Activated CD4-positive, alpha-beta T cell treated with anti-CD3 and anti-CD28 coated beads for 24 hours (primary cell): ENCODE measurements at regions not wholly inside any gene's neighbourhood (a gene's known extent, or its start where the extent isn't known, plus 50 kb on each side); places are given as distances from the start of the nearest gene placed in this dataset.

ENCODE experiments used
- DNase-seq, 2 donors: peaks; one replicate each; pipeline ENCODE4 v3.0.0-alpha.2; 2020; ENCODE audit warnings: low read depth in 2 of 2

DNA sequence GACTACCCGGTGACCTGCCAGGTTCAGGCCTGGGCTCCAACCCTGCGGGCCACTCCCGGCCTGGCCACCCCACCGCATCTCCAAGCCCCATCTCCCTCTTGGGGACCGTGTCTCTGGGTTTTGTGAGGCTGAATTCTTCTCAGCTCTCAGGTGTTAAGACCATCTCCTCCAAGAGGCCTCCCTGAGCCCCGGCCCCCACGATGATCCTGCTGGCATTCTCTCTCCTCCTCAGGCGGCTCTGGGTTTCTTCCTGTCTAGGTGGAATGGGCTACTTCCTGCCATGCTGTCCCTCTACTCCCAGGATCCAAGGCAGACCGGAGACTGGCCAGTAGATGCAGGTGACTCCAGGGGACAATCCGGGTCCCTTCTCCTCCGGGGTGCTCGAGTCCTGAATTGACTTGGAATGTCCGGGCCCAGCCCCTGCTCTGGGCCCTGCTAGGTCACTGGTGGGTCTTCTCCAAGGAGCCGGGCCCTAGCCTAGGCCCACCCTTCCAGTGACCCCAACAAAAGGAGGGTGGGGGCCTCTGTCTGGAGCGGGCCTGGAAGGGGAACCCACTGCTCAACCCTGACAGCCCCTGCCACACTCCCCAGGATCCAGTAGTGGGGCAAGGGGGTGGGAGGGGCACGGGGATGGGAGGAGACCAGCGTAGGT, 219.8 kb downstream of the C9orf50 start:
- no peak for DNase-seq

DNA sequence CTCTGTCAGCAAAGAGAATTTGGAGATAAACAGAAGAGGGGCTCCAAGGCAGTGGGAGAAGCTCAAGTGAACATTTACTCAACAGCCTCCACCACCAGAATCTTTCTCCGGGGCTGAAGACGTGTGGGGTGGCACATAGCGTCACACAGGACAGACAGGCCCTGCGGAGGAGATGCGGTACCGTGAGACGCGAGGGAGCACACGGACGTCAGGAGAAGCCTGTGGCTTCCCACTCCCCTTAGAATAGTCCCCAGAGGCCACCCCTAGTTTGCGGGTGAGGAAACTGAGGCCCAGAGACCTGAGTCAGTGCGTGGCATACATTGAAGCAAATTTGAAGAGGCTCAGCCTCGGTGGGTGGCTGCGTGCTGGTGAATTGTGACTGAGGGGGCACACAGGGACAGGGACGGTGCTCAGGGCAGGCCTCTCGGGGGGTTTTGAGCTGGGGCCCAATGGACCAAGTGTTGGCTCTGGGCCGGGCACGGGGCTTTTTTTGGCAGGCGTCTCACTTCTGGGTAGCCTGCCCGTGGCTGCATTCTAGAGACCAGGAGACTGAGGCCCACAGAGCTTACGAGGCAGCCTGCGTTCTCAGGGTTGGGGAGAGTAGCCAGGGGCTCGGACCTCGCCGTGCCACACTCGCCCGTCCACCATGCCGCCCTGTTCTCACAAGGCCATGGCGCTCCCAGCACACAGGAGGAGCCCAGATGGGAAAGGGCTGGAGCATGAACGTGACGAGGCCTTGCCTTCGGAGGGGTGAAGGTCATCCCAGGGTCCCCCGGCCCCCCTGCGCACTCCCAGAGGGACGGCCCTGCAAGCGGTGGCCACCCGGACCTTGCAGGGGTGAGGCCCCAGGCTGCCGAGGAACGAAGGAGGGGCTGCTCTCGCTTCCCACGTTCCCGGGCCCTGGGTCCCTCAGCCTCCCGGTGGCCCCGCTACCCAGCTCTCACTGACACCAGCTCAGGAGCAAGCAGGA, 220.6 kb downstream of the C9orf50 start:
- DNase-seq = no peak

DNA sequence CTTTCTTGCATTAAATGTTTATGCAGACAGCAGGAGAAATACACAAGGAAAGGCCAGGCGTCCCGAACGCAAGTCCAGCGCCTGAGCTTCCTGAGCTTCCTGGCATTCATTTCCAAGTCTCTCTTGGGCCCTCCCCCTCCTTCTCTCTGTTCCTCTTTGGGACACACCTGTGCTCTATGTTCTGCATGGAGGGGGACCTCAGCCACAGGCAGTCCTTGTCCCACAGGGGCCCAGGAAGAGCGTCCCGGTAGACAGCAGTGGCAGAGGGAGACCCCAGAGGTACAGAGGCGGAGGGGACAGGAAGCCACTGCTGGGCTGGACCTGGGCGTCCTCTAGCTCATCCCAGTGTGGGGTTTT, 221.3 kb downstream of the C9orf50 start:
- no peak for DNase-seq

DNA sequence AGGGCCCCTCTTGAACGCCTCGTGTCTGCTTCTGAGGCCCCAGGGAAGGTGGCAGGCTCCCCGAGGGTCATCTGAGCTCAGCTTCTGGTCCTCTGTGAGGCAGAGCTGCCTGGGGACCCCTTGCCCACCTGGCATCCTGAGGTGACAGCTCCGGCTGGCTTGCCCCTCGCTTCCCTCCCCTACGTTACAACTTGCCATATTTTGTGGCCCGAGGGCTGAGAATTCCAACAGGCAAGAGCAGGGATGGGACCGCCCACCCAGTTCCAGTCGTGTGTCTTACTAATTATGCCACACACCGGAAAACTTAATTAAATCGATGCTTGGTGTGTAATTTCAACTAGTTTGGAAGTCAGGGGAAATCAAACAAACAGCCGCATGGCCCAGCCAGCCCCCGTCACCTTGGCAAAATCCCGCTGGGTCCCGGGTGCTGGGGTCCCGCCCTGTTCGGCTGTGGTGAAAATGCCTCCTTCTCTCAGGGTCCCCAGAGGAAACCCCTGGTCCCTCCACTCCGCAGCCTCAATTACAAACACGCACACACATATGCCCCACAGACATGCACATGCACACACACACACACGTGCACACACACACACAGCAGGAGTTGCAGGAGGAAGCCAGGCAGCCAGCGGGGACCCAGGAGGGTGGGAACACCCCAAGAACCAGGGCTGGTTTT, 221.0 kb upstream of the IER5L start:
- DNase-seq = no peak

DNA sequence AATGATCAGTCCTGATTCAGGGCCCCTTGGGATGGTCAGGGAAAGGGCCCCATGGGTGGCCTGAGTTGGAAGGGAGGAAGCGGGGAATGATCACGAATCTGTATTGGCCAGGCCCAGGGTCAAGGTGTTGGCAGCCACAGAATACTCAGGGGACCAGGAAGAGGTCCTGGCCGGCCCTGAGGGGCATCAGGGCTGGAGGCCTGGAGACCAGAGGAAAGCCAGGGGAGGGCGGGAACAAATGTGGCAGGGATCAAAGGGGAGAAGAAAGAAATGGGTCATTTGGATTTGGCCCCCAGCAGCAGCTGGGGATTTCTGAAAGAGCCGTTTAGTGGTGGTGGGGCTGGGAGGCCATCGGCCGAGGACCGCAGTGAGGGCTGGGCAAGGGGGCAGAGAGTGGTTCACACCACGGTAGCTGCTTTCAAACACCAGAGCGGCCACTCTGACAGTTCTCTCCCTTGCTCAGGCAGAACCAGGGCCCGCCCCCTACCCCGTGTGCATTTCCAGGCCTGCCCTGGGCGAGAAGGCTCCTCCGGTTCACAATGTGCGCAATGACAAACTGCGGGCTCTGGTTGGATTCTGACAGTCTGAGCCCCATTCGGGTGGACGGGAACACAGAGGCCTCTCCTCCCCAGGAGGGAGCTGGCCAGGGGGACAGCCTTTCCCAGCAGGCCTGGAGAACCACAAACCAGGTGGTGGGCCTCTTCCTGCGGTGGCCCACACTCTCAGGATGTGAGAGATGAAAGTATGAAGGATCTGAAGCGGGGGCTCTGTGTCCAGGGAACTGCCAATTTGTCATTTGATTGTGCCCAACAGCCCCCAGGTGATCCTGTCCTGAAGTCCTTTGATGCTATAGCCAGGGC, 220.3 kb upstream of the IER5L start:
- DNase-seq = no peak

DNA sequence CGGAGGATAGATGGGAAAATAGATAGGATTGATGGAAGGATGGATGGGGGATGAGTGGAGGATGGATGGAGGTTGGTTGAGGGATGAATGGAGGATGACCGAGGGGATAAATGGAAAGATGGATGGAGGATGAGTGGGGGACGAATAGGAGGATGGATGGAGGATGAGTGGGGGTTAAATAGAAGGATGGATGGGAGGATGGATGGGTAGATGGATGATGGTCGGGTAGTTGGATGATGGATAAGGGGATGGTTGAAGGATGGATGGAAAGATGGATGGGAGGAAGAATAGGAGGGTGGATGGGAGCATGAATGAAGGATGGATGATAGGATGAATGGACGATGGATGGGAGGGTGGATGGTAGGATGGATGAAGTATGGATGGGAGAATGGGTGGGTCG, 219.3 kb upstream of the IER5L start:
- no peak for DNase-seq

DNA sequence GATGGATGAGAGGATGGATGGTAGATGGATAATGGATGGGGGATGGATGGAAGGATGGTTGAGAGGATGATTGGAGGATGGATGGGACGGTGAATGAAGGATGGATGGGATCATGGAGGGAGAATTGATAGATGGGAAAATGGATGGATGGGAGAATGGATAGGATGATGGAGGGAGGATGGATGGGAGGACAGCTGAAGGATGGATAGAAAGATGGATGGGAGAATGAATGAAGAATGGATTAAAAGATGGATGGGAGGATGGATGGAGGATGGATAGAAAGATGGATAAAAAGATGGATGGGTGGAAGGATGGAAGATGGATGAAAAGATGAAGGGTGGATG, 218.3 kb upstream of the IER5L start:
- DNase-seq = no peak

DNA sequence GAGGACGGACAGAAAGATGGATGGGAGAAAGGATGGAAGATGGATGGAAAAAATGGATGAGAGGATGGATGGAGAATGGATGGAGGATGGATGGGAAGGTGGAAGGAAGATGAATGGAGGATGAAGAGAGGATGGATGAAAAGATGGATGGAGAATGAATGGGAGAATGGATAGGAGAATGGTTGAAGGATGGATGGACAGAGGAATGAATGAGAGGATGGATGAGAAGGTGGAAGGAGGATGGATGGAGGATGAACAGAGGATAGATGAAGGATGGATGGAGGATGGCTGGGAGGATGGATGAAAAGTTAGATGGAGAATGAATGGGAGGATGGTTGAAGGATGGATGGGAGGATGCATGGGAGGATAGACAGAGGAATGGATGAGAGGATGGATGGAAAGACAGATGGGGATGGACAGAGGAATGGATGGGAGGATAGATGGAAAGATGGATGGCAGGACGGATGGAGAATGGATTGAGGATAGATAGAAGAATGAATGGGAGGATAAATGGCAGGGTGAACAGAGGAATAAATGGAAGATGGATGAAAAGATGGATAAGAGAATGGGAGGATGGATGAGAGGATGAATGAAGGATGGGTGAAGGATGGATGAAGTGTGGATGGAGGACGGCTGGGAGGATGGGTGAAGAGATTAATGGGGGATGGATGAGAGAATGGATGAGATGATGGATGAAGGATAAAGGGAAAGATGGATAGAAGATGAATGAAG, 217.7 kb upstream of the IER5L start:
- DNase-seq = no peak

DNA sequence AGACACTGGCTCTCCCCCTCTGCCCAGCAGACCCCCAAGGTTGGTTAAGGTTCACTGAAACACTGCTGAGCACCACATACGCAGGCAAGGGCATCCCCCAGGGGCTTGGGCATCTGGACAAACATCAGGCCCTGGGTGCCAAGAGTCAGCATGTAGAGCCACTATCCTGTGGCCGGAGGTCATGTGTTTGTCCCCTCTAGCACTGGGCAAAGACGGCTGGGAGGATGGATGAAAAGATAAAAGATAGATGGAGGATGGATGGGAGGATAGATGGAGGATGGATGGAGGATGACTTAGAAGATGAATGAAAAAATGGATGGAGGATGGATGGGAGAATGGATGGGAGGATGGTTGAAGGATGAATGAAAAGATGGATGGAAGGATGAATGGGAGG, 216.8 kb upstream of the IER5L start:
- DNase-seq = no peak

DNA sequence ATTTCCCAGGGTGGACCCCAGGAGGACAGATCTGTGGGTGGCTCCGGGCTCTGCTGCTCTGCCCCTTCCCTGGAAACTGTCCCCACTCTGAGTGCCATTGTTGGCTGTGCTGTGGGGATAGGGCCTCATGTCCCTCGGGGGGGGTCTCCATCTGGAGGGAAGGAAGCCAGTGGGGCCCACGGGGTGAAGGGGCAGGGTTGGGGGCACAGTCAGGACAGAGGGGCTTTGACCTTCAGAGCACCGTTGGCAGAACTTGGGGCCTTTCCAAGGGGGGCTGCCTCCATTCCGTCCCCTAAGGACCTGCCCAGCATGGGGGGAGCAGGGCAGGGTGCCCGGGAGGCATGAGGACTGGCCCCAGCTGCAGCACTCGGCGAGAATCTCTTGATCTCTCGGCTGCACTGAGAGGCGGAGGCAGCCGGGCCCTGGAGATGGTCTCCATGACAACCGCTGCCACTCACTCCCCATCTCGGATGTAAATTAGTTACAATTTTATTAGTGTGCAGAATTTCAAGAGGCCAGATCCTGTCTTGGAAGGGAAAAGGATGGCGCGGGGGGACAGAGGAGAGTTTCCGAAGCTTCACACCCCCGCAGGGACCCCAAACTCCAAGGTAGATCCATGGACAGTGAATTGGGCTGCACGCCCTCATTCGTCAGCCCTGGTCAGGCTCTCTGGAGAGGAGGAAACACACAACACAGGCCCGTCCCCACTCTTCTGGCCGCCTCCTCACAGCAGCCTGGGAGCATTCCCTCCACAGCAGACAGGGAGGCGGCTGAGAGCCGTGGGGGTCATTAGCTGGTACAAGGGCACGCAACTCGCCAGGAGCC, 216.2 kb upstream of the IER5L start:
- DNase-seq = no peak

DNA sequence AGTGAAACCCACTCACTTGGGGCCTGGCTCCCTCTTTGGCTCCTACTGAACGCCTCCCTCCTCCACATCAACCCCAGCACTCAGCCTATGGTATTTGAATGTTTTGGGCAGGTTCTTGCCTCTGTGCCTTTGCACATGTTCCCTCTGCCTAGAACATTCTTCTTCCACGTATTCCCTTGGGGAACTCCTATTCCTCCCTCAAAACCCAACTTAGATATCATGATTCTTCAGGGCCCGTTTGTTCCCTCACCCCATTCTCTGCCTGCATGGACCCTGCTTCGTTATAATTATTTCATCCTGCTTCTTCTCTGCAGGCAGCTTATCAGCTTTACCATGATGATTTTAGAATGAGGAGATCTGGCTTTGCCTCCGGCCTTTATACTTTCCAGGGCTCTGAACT, 215.0 kb upstream of the IER5L start:
- DNase-seq = no peak

DNA sequence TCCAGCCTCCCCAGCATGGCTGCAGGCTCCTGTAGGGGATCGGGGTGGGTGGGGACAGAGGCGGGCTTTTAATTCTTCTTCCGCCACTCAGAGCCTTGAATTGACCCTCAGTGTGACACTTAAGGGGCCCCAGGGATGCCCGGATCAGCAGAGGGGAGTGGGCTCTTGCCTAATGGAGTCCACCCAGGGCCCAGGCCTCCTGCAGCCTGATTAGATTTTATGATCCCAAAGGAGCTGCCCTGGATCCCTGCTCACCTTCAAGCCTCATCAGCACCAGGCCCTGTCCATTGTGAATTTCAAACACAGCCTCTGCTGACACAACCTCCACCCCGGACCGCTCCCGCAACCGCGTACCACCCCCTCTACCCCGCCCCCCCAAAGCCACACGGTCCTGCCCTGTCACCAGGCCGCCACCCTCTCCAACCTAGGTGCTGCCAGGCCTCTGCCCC, 214.1 kb upstream of the IER5L start:
- DNase-seq = no peak

DNA sequence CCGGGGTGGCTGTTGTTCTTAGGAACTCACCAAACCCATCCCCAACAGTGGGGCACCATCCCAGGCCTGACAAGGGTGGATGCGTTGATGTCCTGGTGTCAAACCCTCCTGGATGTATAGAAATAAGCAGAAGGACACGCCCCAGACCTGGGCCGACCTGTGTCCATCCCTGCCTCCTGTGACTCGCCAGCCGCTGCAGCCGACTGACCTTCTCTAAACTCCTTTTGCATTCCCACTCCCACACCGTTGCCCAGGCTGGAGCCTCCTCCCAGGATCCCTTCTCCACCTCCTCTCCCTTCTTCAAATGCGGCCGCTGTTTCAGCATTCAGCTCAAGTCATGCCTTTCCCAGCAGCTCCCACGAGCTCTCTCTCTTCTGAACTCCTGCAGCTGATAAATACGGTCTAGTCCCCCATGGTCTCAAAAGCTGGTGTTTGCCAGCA, 213.2 kb upstream of the IER5L start:
- DNase-seq = no peak

DNA sequence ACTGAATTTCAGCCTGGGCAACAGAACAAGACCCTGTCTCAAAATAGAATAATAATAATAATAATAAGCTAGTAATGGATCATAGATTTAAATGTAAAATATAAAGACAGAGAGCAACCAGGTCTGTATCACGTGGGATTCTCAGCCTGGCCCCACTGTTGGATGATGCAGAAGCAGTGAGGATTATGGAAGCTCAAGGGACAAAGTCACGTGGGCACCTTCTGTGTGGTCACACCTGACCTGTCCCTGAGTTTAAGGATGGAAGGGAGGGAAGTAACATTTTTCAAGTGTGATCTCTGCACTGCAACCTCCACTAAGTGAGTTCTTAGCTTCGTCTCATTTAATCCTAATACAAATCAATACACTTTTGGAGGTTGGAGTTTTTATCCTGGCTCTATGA, 212.5 kb upstream of the IER5L start:
- no peak for DNase-seq

DNA sequence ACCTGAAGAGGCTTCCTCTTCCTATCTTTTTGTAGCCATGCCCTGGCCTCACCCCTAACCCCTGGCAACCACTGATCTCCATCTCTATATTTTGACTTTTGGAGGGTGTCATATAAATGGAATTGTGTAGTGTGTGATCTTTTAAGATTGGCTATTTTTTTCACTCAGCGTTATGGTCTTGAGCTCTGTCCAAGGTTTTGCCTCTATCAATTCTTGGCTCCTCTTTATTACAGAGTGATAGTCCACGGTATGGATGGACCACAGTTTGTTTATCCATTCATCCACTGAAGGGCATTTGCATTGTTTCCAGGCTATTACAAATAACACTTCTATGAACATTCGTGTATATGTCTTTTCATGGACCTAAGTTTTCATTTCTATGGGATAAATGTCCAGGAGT, 209.8 kb upstream of the IER5L start:
- DNase-seq = no peak

DNA sequence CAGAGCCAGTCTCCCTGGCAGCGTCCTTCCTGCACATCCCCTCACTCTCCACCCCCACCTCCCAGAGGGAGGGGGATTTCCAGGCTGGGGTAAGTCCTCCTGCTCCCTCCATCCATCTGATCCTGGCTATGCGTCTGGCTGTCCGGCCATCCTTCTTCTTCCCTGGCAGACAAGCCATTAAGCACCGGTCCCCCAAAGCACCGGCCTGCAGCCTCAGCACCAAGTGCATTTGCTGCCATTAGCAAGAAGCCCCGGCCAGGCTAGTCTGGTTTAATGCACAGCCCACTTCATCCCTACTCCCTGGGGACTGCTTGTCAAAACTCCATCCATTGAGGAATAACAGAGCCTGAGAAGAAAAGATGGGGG, 208.7 kb upstream of the IER5L start:
- no peak for DNase-seq

DNA sequence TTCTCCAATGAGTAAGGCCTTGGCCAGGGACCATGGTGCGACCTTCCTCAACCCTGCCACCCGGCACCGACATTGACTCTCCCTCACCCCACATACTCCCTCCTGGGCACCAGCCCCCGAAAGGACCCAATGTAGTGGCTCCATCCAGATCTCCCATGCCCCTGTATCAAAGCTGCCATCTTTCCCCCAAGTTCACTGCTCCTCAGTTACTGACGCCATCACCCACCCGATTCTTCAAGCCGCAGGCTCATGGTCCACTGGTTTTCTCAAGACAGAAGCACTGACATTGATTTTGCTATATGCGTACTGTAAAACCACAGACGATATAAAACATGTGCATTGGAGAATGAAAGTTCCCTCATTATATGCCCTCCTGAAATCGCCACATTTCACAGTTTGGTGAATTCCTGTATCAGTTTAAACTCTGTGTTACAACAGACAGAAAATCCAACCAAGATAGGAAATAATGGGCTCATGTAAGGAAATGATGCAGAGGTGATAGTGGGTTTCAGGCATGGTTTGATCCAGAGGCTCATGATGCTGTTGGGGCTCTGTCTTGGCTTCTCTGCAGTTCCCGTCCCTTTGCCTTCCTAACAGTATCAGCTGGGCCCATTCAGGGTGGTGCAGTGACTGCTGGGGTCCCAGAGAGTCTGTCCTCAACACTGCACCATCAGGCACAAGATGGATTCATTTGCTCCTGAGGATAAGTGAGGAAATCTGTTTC, 207.3 kb upstream of the IER5L start:
- DNase-seq = no peak

DNA sequence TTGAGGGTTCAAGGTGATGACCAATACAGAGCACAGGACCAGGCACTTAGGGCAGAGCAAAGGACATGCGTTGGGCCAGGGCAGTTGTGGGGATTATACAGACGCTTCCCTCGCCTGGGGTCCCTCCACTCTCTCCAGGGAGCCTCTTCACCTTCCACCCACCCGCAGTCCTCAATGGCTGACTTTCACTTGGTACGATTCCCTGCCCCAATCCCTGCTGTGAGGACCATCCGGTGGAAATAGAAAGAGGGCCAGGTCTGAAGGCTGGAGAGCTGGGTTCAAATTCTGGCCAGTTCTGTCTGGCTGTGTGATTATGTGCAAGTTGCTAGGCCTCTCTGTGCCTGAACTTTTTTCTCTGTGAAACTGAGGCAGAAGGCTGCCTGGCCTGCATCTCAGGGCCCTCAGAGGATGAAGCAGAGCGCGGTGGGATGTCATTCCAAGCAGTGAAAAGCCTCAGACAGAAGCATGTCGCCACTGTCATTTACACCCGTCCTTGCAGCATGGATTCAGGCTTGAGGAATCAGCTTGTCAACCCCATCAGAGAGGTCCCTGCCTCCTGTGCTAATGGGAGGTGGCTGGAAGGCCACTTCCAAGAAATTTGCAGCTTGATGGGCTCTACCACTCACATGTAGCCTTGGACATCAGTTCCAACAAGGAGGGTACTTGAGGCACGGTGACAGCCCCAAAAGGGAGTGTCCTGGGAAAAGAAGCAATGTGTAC, 206.6 kb upstream of the IER5L start:
- no peak for DNase-seq
